GM19438 (cell line): ENCODE measurements at regions not wholly inside any gene's neighbourhood (a gene's known extent, or its start where the extent isn't known, plus 50 kb on each side); places are given as distances from the start of the nearest gene placed in this dataset.
"Not testable (repeated sequence)": the region's sequence is repeated elsewhere in the genome, so short reads cannot be mapped to it uniquely, and the experiment has no call there.

ENCODE experiments used
- ATAC-seq: cut with Tn5 transposase; IDR thresholded peaks from one replicate; pipeline ENCODE4 v1.9.1; 2021; ENCODE audit warnings: low read depth; ENCODE audit not compliant: unreplicated experiment

- ATAC-seq = no peak
Observed at GRCh38 chr18:5024741-5025140, 172.3 kb downstream of the AKAIN1 start.

GRCh38 chr18:5021558-5021957 is 175.5 kb downstream of the AKAIN1 start:
- no peak for ATAC-seq

- ATAC-seq = no peak
Observed at GRCh38 chr18:5015213-5015612, 181.8 kb downstream of the AKAIN1 start.

DNA sequence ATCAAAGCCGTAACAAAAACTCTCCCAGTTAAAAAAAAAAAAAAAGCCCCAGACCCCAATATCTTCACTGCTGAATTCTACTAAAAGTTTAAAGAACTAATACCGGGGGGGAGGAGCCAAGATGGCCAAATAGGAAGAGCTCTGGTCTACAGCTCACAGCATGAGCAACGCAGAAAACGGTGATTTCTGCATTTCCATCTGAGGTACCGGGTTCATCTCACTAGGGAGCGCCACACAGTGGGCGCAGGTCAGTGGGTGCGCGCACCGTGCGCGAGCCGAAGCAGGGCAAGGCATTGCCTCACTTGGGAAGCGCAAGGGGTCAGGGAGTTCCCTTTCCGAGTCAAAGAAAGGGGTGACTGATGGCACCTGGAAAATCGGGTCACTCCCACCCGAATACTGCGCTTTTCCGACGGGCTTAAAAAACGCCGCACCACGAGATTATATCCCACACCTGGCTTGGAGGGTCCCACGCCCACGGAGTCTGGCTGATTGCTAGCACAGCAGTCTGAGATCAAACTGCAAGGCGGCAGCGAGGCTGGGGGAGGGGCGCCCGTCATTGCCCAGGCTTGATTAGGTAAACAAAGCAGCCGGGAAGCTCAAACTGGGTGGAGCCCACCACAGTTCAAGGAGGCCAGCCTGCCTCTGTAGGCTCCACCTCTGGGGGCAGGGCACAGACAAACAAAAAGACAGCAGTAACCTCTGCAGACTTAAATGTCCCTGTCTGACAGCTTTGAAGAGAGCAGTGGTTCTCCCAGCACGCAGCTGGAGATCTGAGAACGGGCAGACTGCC is 192.8 kb downstream of the AKAIN1 start:
- ATAC-seq = not testable (repeated sequence)

- ATAC-seq = no peak
Observed at GRCh38 chr18:4994710-4995109, 202.3 kb downstream of the AKAIN1 start.

DNA sequence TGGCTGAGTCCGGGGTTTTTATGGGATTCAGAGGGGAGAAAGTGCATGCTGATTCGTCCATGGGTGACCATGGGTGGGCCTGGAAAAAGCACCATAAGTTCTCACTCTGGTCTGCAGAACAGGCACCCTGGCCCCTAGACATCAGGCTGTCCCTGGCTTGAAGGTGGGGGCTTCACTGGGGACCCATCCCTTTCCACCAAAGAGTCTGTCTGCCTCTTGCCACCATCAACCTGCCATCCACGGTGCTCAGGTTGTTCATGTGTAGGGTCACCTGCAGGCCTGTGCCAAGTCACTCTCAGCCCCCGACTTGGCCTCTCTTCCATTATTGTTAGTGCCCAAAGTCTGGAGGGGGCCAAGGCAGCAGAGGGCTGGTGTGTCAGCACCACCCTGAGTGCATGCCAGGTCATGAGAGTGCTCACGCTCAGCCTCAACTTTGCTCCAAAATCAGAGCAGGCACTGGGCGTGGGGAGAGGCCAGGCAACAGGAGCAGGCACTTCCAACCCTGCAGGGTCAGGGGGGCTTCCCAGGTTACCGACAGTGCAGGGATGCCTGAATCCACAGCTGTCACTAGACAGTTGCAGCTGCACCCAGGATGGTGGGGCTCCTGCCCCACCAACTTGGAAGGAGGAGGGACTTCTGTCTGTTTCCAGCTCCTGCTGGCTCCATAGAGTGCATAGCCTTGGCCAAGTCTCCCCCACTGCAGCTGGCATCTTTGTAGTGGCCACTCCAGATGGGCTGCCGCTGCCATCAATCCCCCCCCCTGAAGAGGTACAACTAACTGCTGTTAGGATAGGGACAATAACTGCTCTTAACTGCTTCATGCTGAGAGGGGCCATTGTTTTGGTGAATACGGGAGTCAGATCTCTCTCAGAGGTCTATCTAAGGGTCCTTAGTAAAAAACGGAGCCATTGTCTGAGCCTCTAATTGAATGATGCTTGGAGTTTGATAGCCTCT is 209.3 kb downstream of the AKAIN1 start:
- no peak for ATAC-seq

GRCh38 chr18:4986677-4987076 is 210.4 kb downstream of the AKAIN1 start:
- ATAC-seq = no peak

DNA sequence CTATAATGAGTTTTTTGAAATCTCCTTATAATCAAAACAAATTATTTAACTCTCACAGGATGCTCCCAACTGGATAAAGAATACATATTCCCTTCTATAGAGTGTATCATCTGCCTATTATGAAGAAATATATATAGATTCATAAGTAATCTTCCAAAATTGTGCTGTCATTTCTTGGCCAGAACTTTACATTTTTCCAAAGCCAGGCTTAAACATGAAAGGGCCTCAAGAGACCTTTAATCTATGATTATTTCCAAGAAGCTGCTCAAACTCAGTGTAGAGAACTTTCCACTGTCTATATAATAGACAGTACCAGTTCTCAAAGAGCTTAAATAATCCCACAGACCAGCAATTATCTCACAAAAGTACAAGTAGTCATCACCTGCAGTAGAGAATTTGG is 211.0 kb downstream of the AKAIN1 start:
- no peak for ATAC-seq

- no peak for ATAC-seq
Observed at GRCh38 chr18:4961121-4961909, 235.7 kb downstream of the AKAIN1 start.

GRCh38 chr18:4960578-4960977 is 236.5 kb downstream of the AKAIN1 start:
- ATAC-seq = no peak

DNA sequence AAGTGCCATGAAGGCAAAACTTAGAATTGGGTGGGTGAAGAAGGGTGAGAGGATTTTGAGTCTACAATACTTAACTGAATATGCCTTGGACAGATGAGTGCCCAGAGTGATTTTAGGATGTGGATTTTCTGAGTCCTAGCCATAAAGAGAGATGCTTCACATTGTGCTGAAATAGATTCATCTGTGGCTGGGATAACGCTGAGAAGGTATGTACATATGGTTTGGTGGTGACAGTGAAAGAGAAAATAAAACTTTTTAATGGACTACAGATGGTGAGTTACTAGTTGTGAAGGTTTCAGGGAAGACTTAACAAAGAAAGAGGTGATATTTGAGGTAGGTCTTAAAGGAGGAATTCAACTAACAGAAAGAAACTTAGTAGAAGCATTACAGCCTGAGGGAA is 265.8 kb downstream of the AKAIN1 start:
- ATAC-seq = no peak

- ATAC-seq = no peak
Observed at GRCh38 chr18:4921548-4921947, 275.5 kb downstream of the AKAIN1 start.

- not testable (repeated sequence) for ATAC-seq
Observed at GRCh38 chr18:4917509-4917908, 279.5 kb downstream of the AKAIN1 start.

DNA sequence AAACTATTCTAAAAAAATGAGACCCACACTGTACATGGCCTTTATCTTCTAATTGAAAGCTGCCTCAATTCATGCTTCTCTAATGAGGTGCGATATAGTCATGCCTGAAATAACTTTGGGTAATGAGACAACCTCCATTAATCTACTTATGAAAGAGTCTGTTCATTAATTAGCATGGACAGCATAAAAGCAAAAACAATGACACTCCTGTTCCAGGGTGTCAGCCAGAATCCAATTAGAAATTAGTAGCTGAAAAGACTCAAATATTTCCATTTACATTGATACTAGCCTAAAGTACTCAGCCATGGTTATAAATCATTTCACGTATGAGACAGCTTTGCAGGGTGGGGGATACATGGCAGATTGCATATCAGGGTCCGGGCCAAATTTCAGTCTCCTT is 288.7 kb downstream of the AKAIN1 start:
- no peak for ATAC-seq

- no peak for ATAC-seq
Observed at GRCh38 chr18:4906856-4907255, 290.2 kb downstream of the AKAIN1 start.

GRCh38 chr18:4888251-4889040 is 308.6 kb downstream of the AKAIN1 start:
- ATAC-seq = no peak

DNA sequence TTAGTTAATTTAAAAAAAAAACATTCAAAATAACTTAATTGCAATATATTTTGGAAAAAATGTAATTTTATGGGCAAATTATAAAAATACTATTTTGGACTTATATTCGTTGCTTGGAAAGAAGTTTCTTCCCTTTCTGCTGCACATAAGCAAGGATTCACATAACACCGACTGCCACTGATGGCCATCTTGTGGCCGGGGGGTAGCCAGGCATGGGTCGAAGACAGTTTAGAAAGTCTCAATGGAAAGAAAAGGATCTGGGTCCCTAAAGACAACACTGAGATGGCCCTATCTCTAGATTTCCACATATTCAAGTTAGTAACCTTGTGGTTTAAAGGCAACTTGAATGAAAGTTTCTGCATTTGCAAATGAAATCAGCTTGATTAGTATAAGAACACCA is 318.6 kb downstream of the AKAIN1 start:
- no peak for ATAC-seq

- no peak for ATAC-seq
Observed at GRCh38 chr18:4871197-4871596, 325.9 kb downstream of the AKAIN1 start.

GRCh38 chr18:4870177-4870773 is 326.8 kb downstream of the AKAIN1 start:
- no peak for ATAC-seq

GRCh38 chr18:4869155-4869554 is 327.9 kb downstream of the AKAIN1 start:
- no peak for ATAC-seq
